ENCODE measurements at regions not wholly inside any gene's neighbourhood (a gene's known extent, or its start where the extent isn't known, plus 50 kb on each side); places are given as distances from the start of the nearest gene placed in this dataset.

GRCh38 chr5:82349652-82350051 is 71.5 kb upstream of the RPS23 start:
- no peaks in the 10 kb centered on the region for H4K20me1 ChIP-seq (replicated peaks in 1 of 2; ENCODE audit: control insufficient read depth in 1 of 2, insufficient read depth in 2 of 2, low read length in 2 of 2)
- no peak overlapping the region for H3K4me3 ChIP-seq (ENCODE audit: extremely low read depth in 1 of 4, insufficient read depth in 2 of 4, low read depth in 3 of 4, low read length in 4 of 4)
- 0 out of 2 replicates have a peak overlapping the region, but pooled peaks have one; percentile 55 for H2AFZ ChIP-seq (ENCODE audit: low read length)

More at GRCh38 chr5:82349652-82350051, 71.5 kb upstream of the RPS23 start:
- H2AK5ac ChIP-seq (ENCODE audit: low read depth, low read length), result no peak overlapping the region
- ChIA-PET POLR2A (ENCODE audit: partially characterized antibody) (no interaction called here), CTCF (ENCODE audit: partially characterized antibody) (interaction anchor here (0.6 to 12.2 kb wide), 41 partner anchors 9 to 1322 kb away, joined by 3 to 130 read pairs (median 4); partner anchors contain the start of gene VCAN)
- no peaks in the 10 kb centered on the region for H3K36me3 ChIP-seq (ENCODE audit: control insufficient read depth in 2 of 4, insufficient read depth in 4 of 4, low read length in 3 of 4)
- no peak overlapping the region for H4K5ac ChIP-seq (ENCODE audit: insufficient read length, low read depth, low read length)
- WGBS, 2 experiments (ENCODE audit: extremely low coverage in 1 of 2, insufficient coverage in 1 of 2, insufficient read length in 1 of 2, insufficient replicate concordance in 2 of 2, low coverage in 1 of 2, low lambda C conversion rate in 2 of 2, missing lambda C conversion rate in 1 of 2), result 62% methylated on average over 4 of the region's 4 CpGs; no CpG with 5 or more reads in 1 of the 2 experiments
- H3K23me2 ChIP-seq (ENCODE audit: low read depth, low read length), result no peaks in the 10 kb centered on the region
- DNase-seq (ENCODE audit: low read depth in 1 of 2, low spot score in 2 of 2) (peak; percentile 33 to 87), FAIRE-seq (peak; percentile 84)
- no peak overlapping the region for H2BK5ac ChIP-seq (ENCODE audit: low read depth, low read length)
- no peak overlapping the region for H3K14ac ChIP-seq (ENCODE audit: insufficient read length)
- H3K4ac ChIP-seq (replicated peaks; ENCODE audit: insufficient read length, low read depth, low read length), result no peak overlapping the region
- H3K23ac ChIP-seq (ENCODE audit: insufficient read length), result no peak overlapping the region
- no peaks in the 10 kb centered on the region for H3K79me2 ChIP-seq (ENCODE audit: control insufficient read depth in 1 of 2, insufficient read depth in 2 of 2, low read length in 2 of 2)
- no peaks in the 10 kb centered on the region for H3K27me3 ChIP-seq (replicated peaks in 1 of 4; ENCODE audit: control insufficient read depth in 3 of 4, extremely low read depth in 1 of 4, insufficient read depth in 3 of 4, low read length in 3 of 4)
- no peak overlapping the region for H4K8ac ChIP-seq (ENCODE audit: extremely low read depth, insufficient read depth, low read length)
- H3K4me2 ChIP-seq (ENCODE audit: insufficient read depth in 1 of 2, low read depth in 2 of 2, low read length in 2 of 2), result no peak overlapping the region
- 0 out of 2 replicates have a peak overlapping the region, but pooled peaks have one; percentile 13 for H2BK15ac ChIP-seq (ENCODE audit: low read length)
- no peak overlapping the region for H4K91ac ChIP-seq (replicated peaks; ENCODE audit: insufficient read length, low read length)
- no peaks in the 10 kb centered on the region for H3K4me1 ChIP-seq (replicated peaks in 1 of 4; ENCODE audit: control insufficient read depth in 3 of 4, insufficient read depth in 4 of 4, low read length in 3 of 4)
- H2BK120ac ChIP-seq (replicated peaks; ENCODE audit: low read depth, low read length), result no peak overlapping the region
- no peak overlapping the region for H3K9ac ChIP-seq (replicated peaks in 1 of 4; ENCODE audit: extremely low read depth in 1 of 4, low read depth in 3 of 4, low read length in 3 of 4)
- no peaks in the 10 kb centered on the region for H3K9me3 ChIP-seq (ENCODE audit: insufficient read depth in 2 of 2, low read depth in 1 of 2, low read length in 1 of 2)
- TF ChIP-seq RXRA (IDR thresholded peaks at IDR 0.05; ENCODE audit: insufficient read depth, low read depth, low read length), result no peak
- TF ChIP-seq CTCF (IDR thresholded peaks at IDR 0.05; ENCODE audit: control extremely low read depth in 1 of 3, insufficient read depth in 1 of 3, low read depth in 1 of 3, low read length in 3 of 3), result peak; percentile 68 to 87 (median 85)
- TF ChIP-seq RAD21 (IDR thresholded peaks at IDR 0.05 in 1 of 2, conservative IDR thresholded peaks at IDR 0.05 in 1 of 2; ENCODE audit: low read depth in 2 of 2, low read length in 2 of 2), result peak; percentile 59 to 75
- peak; percentile 63; the same call in 1 of the 2 replicates for TF ChIP-seq JUND (IDR thresholded peaks at IDR 0.05; ENCODE audit: low read length)
- no peak overlapping the region for H2BK20ac ChIP-seq (ENCODE audit: low read length)
- no peak overlapping the region for H3K56ac ChIP-seq (replicated peaks; ENCODE audit: insufficient read length, low read depth, low read length)
- H2BK12ac ChIP-seq (ENCODE audit: low read depth, low read length), result peak overlapping the region; percentile 81; the same call in 1 of the 2 replicates
- H3K27ac ChIP-seq (ENCODE audit: low read depth, low read length), result no peak overlapping the region
- H3K18ac ChIP-seq (ENCODE audit: extremely low read depth, low read length), result no peak overlapping the region
- H3K79me1 ChIP-seq (ENCODE audit: low read depth, low read length), result no peaks in the 10 kb centered on the region; the same call in 1 of the 2 replicates

All from H1 (cell line).